Stomach smooth muscle (tissue), 2 donors: ENCODE measurements at regions not wholly inside any gene's neighbourhood (a gene's known extent, or its start where the extent isn't known, plus 50 kb on each side); places are given as distances from the start of the nearest gene placed in this dataset.

ENCODE experiments used
- H3K27ac ChIP-seq: one replicate; pipeline ENCODE4 v1.7.0; 2013; ENCODE audit warnings: mild to moderate bottlenecking, low read length, inconsistent platforms
- H3K27me3 ChIP-seq, 2 donors: one replicate each; pipeline ENCODE4 v1.7.0; 2013; ENCODE audit warnings: low read length in 2 of 2; ENCODE audit not compliant: insufficient read depth in 2 of 2, control insufficient read depth in 1 of 2
- H3K36me3 ChIP-seq, 2 donors: one replicate each; pipeline ENCODE4 v1.7.0; 2013; ENCODE audit warnings: low read length in 2 of 2; ENCODE audit not compliant: control insufficient read depth in 2 of 2, insufficient read depth in 2 of 2
- H3K4me1 ChIP-seq: one replicate; pipeline ENCODE4 v1.7.0; 2013; ENCODE audit warnings: low read length; ENCODE audit not compliant: control insufficient read depth, insufficient read depth
- H3K4me3 ChIP-seq, 2 donors: one replicate each; pipeline ENCODE4 v1.7.0; 2013; ENCODE audit warnings: low read length in 2 of 2
- H3K9ac ChIP-seq, 2 donors: one replicate each; pipeline ENCODE4 v1.7.0; 2013; ENCODE audit warnings: low read length in 2 of 2, mild to moderate bottlenecking in 1 of 2
- H3K9me3 ChIP-seq, 2 donors: one replicate each; pipeline ENCODE4 v1.7.0; 2013; ENCODE audit warnings: low read length in 2 of 2; ENCODE audit not compliant: control insufficient read depth in 2 of 2
- donor health status: healthy.
- donor health status: Pancreatic carcinoma.

DNA sequence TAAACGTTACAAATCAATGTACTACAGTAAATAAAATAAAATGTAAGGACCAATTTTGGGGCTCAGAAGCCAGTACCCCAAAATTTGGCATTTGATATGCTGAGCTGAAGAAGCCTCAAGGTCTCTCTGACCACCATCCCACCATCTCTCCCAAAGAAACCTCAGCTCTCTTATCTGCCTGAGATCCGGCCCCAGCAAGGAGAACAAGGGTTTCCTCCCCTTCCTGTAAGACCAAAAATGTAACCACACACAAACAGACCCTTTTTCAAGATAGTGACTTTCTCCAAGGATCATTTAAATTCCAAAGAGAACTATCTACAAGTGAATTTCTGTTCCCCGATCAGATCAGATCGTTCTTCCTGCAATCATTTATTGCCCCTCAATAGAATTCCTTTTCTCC lies 68.1 kb upstream of the SLC45A1 start:
- no peak overlapping the region for H3K27ac ChIP-seq
- no peak overlapping the region for H3K4me3 ChIP-seq

DNA sequence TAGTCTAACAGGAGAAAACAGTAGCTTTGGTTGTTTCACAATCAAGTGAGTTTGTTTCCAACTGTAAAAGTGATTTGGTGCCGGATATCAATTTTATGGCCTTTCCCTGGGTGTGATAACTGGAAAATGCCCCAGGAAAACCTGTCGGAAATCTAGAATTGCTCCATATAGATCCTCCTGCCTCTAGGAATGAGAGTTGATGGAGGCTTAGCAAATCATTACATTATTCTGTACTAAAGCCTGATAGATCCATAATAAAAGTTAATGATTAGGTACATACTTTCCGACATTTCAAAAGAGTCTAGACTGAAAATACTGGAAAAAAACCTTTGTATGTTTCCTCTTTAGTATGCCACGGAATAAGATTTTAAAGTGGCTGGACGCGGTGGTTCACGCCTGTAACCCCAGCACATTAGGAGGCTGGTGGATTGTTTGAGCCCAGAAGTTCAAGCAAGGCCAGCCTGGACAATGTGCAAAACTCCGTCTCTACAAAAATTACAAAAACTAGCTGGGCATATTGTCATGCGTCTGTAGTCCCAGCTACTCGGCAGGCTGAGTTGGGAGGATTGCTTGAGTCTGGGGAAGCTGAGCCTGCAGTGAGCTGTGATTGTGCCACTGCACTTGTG lies 70.0 kb upstream of the SLC45A1 start:
- H3K9ac ChIP-seq = no peak overlapping the region
- H3K4me3 ChIP-seq = no peak overlapping the region
- no peaks in the 10 kb centered on the region for H3K9me3 ChIP-seq
- H3K4me1 ChIP-seq = peaks cover 6% of the 10 kb centered on the region
- no peaks in the 10 kb centered on the region for H3K36me3 ChIP-seq
- H3K27me3 ChIP-seq = no peaks in the 10 kb centered on the region
- H3K27ac ChIP-seq = no peak overlapping the region

More for the DNA sequence above, 68.1 kb upstream of the SLC45A1 start:
- no peaks in the 10 kb centered on the region for H3K36me3 ChIP-seq
- no peak overlapping the region for H3K9ac ChIP-seq
- H3K9me3 ChIP-seq = no peaks in the 10 kb centered on the region
- H3K27me3 ChIP-seq = no peaks in the 10 kb centered on the region
- peaks cover 6% of the 10 kb centered on the region for H3K4me1 ChIP-seq

DNA sequence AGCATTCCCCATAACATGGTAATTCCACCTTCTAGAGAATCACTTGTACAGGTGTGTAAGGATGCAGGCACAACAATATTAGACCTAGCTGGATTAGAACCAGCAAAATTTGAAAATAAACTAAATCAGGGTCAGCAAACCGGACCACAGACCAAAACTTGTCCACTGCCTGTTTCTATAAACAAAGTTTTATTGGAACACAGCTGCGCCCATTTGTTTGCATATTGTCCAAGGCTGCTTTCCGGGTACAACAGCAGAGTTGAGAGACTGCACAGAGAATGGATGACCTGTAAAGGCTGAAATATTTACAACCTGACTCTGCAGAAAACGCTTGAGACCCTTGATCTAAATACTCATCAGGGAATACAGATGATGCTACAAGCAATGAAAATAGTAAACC lies 73.6 kb upstream of the SLC45A1 start:
- no peak overlapping the region for H3K27ac ChIP-seq
- no peak overlapping the region for H3K9ac ChIP-seq
- no peaks in the 10 kb centered on the region for H3K9me3 ChIP-seq
- H3K4me1 ChIP-seq = peaks cover 8% of the 10 kb centered on the region
- no peak overlapping the region for H3K4me3 ChIP-seq
- no peaks in the 10 kb centered on the region for H3K27me3 ChIP-seq
- no peaks in the 10 kb centered on the region for H3K36me3 ChIP-seq

DNA sequence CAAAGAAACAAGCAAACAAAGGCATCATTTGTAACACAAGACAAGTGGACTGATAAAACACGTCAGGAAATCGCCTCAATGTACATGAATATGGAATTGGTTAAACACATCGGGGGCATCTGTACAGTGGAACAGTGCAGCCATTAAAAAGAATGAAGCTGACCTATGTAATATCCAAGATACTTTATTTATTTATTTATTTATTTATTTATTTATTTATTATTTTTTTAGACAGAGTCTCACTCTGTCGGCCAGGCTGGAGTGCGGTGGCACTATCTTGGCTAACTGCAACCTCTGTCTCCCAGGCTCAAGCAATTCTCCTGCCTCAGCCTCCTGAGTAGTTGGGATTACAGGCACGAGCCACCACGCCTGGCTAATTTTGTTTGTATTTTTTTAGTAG lies 75.4 kb upstream of the SLC45A1 start:
- no peak overlapping the region for H3K4me3 ChIP-seq
- no peak overlapping the region for H3K27ac ChIP-seq

GRCh38 chr1:8241417-8242014 lies 76.4 kb upstream of the SLC45A1 start:
- Histone ChIP-seq H3K4me1 (peaks cover 13% of the 10 kb centered on the region), H3K9ac (no peak overlapping the region), H3K36me3 (no peaks in the 10 kb centered on the region), H3K9me3 (no peaks in the 10 kb centered on the region), H3K27me3 (no peaks in the 10 kb centered on the region), H3K27ac (no peak overlapping the region), H3K4me3 (no peak overlapping the region)

More for the DNA sequence above, 75.4 kb upstream of the SLC45A1 start:
- Histone ChIP-seq H3K9ac (no peak overlapping the region), H3K9me3 (no peaks in the 10 kb centered on the region), H3K36me3 (no peaks in the 10 kb centered on the region), H3K27me3 (no peaks in the 10 kb centered on the region), H3K4me1 (peaks cover 13% of the 10 kb centered on the region)

DNA sequence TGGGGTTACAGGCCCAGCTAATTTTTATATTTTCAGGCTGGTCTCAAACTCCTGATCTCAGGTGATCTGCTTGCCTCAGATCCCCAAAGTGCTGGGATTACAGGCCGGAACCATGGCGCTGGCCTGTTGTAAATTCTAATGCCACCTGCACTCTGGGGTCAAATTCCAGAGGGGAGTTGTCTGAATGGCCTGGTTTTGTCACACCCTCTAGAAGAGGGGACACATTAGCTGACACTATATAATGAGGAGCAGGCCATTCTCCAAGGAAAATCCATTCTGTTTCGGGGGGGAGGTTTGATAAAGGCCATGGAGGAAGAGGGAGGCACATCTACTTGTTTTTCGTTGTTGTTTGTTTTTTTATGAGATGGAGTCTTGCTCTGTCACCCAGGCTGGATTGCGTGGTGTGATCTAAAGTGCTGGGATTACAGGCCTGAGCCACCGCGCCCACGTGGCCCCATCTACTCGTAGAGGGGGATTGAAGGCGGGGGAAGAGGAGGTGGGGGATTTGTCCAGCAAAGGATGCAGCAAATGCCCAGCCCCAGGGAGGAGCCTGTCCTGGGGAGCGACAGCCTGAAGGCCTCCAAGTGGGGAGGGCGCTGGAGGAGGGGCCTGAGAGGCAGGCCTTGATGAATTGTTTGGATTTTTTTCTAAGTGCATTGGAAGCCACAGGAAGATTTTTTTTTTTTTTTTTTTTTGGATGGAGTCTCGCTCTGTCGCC lies 78.4 kb upstream of the SLC45A1 start:
- no peak overlapping the region for H3K9ac ChIP-seq
- H3K9me3 ChIP-seq = no peaks in the 10 kb centered on the region
- H3K4me1 ChIP-seq = peaks cover 15% of the 10 kb centered on the region
- no peaks in the 10 kb centered on the region for H3K36me3 ChIP-seq
- H3K4me3 ChIP-seq = no peak overlapping the region
- H3K27me3 ChIP-seq = no peaks in the 10 kb centered on the region
- peak overlapping the region; percentile 18 for H3K27ac ChIP-seq

GRCh38 chr1:8239039-8239305 lies 78.9 kb upstream of the SLC45A1 start:
- H3K27me3 ChIP-seq = no peaks in the 10 kb centered on the region
- no peak overlapping the region for H3K4me3 ChIP-seq
- no peaks in the 10 kb centered on the region for H3K9me3 ChIP-seq

GRCh38 chr1:8238141-8239038 lies 79.5 kb upstream of the SLC45A1 start:
- Histone ChIP-seq H3K9me3 (no peaks in the 10 kb centered on the region), H3K36me3 (no peaks in the 10 kb centered on the region), H3K27ac (peak overlapping the region; percentile 55), H3K27me3 (no peaks in the 10 kb centered on the region), H3K4me3 (no peak overlapping the region), H3K4me1 (peaks cover 15% of the 10 kb centered on the region), H3K9ac (peak overlapping the region in 1 of 2 donors; percentile 46)

More at GRCh38 chr1:8239039-8239305, 78.9 kb upstream of the SLC45A1 start:
- Histone ChIP-seq H3K4me1 (peaks cover 15% of the 10 kb centered on the region), H3K36me3 (no peaks in the 10 kb centered on the region), H3K9ac (no peak overlapping the region), H3K27ac (peak overlapping the region; percentile 18)

GRCh38 chr1:8232036-8232757 lies 85.7 kb upstream of the SLC45A1 start:
- H3K4me3 ChIP-seq = no peak overlapping the region
- H3K9ac ChIP-seq = no peak overlapping the region
- H3K27ac ChIP-seq = no peak overlapping the region
- peaks cover 4% of the 10 kb centered on the region for H3K4me1 ChIP-seq
- no peaks in the 10 kb centered on the region for H3K27me3 ChIP-seq
- H3K36me3 ChIP-seq = no peaks in the 10 kb centered on the region
- no peaks in the 10 kb centered on the region for H3K9me3 ChIP-seq

DNA sequence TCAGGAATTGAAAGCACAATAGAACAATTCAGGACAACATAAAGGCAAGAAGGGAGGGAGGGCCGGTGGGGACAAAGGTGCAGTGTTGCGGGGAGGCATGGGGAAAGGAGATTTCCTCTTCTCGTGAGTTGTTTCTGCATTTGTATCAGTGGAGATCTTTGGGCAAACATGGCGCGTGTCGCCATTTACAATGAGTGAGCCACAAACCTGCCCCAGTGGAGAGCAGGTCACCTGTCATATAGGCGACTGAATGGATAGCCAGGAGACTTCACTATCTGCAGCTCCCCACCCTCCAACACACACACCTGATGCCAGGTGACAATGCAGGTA lies 87.7 kb upstream of the SLC45A1 start:
- H3K27me3 ChIP-seq = no peaks in the 10 kb centered on the region
- H3K36me3 ChIP-seq = no peaks in the 10 kb centered on the region
- H3K4me1 ChIP-seq = peaks cover 2% of the 10 kb centered on the region
- no peak overlapping the region for H3K9ac ChIP-seq
- no peak overlapping the region for H3K4me3 ChIP-seq
- no peaks in the 10 kb centered on the region for H3K9me3 ChIP-seq
- no peak overlapping the region for H3K27ac ChIP-seq
